ENCODE measurements at regions not wholly inside any gene's neighbourhood (a gene's known extent, or its start where the extent isn't known, plus 50 kb on each side); places are given as distances from the start of the nearest gene placed in this dataset.

GRCh38 chr2:216287251-216287650 is 85.0 kb downstream of the MARCHF4 start:
- TF ChIP-seq CTCF (IDR thresholded peaks at IDR 0.05; ENCODE audit: insufficient read depth, low read depth, low read length), result no peak
- no peak for TF ChIP-seq EZH2 (IDR thresholded peaks at IDR 0.05; ENCODE audit: insufficient read depth, low read length)
